Muscle layer of duodenum (tissue), 2 donors: ENCODE measurements at regions not wholly inside any gene's neighbourhood (a gene's known extent, or its start where the extent isn't known, plus 50 kb on each side); places are given as distances from the start of the nearest gene placed in this dataset.
"Not testable (repeated sequence)": the region's sequence is repeated elsewhere in the genome, so short reads cannot be mapped to it uniquely, and the experiment has no call there.

Experiments used
- H3K27ac ChIP-seq: one replicate; pipeline ENCODE4 v1.7.0; 2013; ENCODE audit warnings: mild to moderate bottlenecking, low read length
- H3K27me3 ChIP-seq: one replicate; pipeline ENCODE4 v1.7.0; 2013; ENCODE audit warnings: low read depth, mild to moderate bottlenecking, control low read depth, low read length
- H3K36me3 ChIP-seq, 2 donors: one replicate each; pipeline ENCODE4 v1.7.0; 2013; ENCODE audit warnings: low read length in 2 of 2, control low read depth in 1 of 2, mild to moderate bottlenecking in 1 of 2; ENCODE audit not compliant: insufficient read depth in 2 of 2, control insufficient read depth in 1 of 2
- H3K4me1 ChIP-seq, 2 donors: one replicate each; pipeline ENCODE4 v1.7.0; 2013; ENCODE audit warnings: low read length in 2 of 2, mild to moderate bottlenecking in 2 of 2, control low read depth in 1 of 2, moderate library complexity in 1 of 2; ENCODE audit not compliant: insufficient read depth in 2 of 2, control insufficient read depth in 1 of 2
- H3K4me3 ChIP-seq, 2 donors: one replicate each; pipeline ENCODE4 v1.7.0; 2013; ENCODE audit warnings: low read length in 2 of 2, low read depth in 1 of 2, mild to moderate bottlenecking in 1 of 2
- H3K9me3 ChIP-seq, 2 donors: one replicate each; pipeline ENCODE4 v1.7.0; 2013; ENCODE audit warnings: low read length in 2 of 2, control low read depth in 1 of 2, mild to moderate bottlenecking in 1 of 2; ENCODE audit not compliant: control insufficient read depth in 1 of 2
- donor health status: healthy.

GRCh38 chr6:113366505-113366904, 490.6 kb upstream of the MARCKS start:
- H3K9me3 ChIP-seq, result no peaks in the 10 kb centered on the region
- no peaks in the 10 kb centered on the region for H3K4me1 ChIP-seq
- no peaks in the 10 kb centered on the region for H3K27me3 ChIP-seq
- H3K4me3 ChIP-seq, result no peak overlapping the region
- H3K27ac ChIP-seq, result no peak overlapping the region
- no peaks in the 10 kb centered on the region for H3K36me3 ChIP-seq

GRCh38 chr6:113370508-113371502, 486.3 kb upstream of the MARCKS start:
- Histone ChIP-seq H3K36me3 (no peaks in the 10 kb centered on the region), H3K4me3 (no peak overlapping the region), H3K4me1 (no peaks in the 10 kb centered on the region), H3K27me3 (no peaks in the 10 kb centered on the region), H3K27ac (no peak overlapping the region), H3K9me3 (no peaks in the 10 kb centered on the region)

GRCh38 chr6:113375466-113375865, 481.7 kb upstream of the MARCKS start:
- H3K9me3 ChIP-seq, H3K36me3 ChIP-seq, H3K27ac ChIP-seq, H3K4me1 ChIP-seq, H3K4me3 ChIP-seq, H3K27me3 ChIP-seq: not testable (repeated sequence)

- Histone ChIP-seq H3K27ac (no peak overlapping the region), H3K27me3 (no peaks in the 10 kb centered on the region), H3K4me3 (no peak overlapping the region), H3K36me3 (no peaks in the 10 kb centered on the region), H3K9me3 (no peaks in the 10 kb centered on the region), H3K4me1 (peaks cover 0 to 4% of the 10 kb centered on the region in 2 donors)
Measured at GRCh38 chr6:113375950-113376846, 480.9 kb upstream of the MARCKS start.

GRCh38 chr6:113376847-113377165, 480.3 kb upstream of the MARCKS start:
- Histone ChIP-seq H3K9me3 (no peaks in the 10 kb centered on the region), H3K4me1 (peaks cover 0 to 4% of the 10 kb centered on the region in 2 donors), H3K4me3 (no peak overlapping the region), H3K36me3 (no peaks in the 10 kb centered on the region), H3K27me3 (no peaks in the 10 kb centered on the region), H3K27ac (no peak overlapping the region)

- no peaks in the 10 kb centered on the region for H3K9me3 ChIP-seq
Measured at GRCh38 chr6:113377362-113377942, 479.7 kb upstream of the MARCKS start.

GRCh38 chr6:113380591-113380990, 476.6 kb upstream of the MARCKS start:
- H3K4me1 ChIP-seq, result peaks cover 0 to 4% of the 10 kb centered on the region in 2 donors
- H3K36me3 ChIP-seq, result no peaks in the 10 kb centered on the region
- no peaks in the 10 kb centered on the region for H3K9me3 ChIP-seq
- no peak overlapping the region for H3K27ac ChIP-seq
- no peaks in the 10 kb centered on the region for H3K27me3 ChIP-seq
- no peak overlapping the region for H3K4me3 ChIP-seq

More at GRCh38 chr6:113377362-113377942, 479.7 kb upstream of the MARCKS start:
- Histone ChIP-seq H3K4me3 (no peak overlapping the region), H3K27ac (no peak overlapping the region), H3K27me3 (no peaks in the 10 kb centered on the region), H3K36me3 (no peaks in the 10 kb centered on the region), H3K4me1 (peaks cover 0 to 4% of the 10 kb centered on the region in 2 donors)

GRCh38 chr6:113381232-113381631, 475.9 kb upstream of the MARCKS start:
- no peaks in the 10 kb centered on the region for H3K27me3 ChIP-seq
- H3K4me1 ChIP-seq, result peaks cover 0 to 4% of the 10 kb centered on the region in 2 donors
- H3K36me3 ChIP-seq, result no peaks in the 10 kb centered on the region
- no peak overlapping the region for H3K27ac ChIP-seq
- no peaks in the 10 kb centered on the region for H3K9me3 ChIP-seq
- no peak overlapping the region for H3K4me3 ChIP-seq

GRCh38 chr6:113381959-113382358, 475.2 kb upstream of the MARCKS start:
- Histone ChIP-seq H3K27ac (no peak overlapping the region), H3K9me3 (no peaks in the 10 kb centered on the region), H3K27me3 (no peaks in the 10 kb centered on the region), H3K36me3 (no peaks in the 10 kb centered on the region), H3K4me3 (no peak overlapping the region), H3K4me1 (no peaks in the 10 kb centered on the region)

- Histone ChIP-seq H3K27ac (no peak overlapping the region), H3K27me3 (no peaks in the 10 kb centered on the region)
Measured at GRCh38 chr6:113383701-113384100, 473.4 kb upstream of the MARCKS start.

GRCh38 chr6:113385020-113385431, 472.1 kb upstream of the MARCKS start:
- Histone ChIP-seq H3K36me3 (no peaks in the 10 kb centered on the region), H3K4me3 (no peak overlapping the region), H3K4me1 (no peaks in the 10 kb centered on the region), H3K27me3 (no peaks in the 10 kb centered on the region), H3K9me3 (no peaks in the 10 kb centered on the region), H3K27ac (no peak overlapping the region)

More at GRCh38 chr6:113383701-113384100, 473.4 kb upstream of the MARCKS start:
- Histone ChIP-seq H3K36me3 (no peaks in the 10 kb centered on the region), H3K4me3 (no peak overlapping the region), H3K4me1 (no peaks in the 10 kb centered on the region), H3K9me3 (no peaks in the 10 kb centered on the region)
